ENCODE measurements at regions not wholly inside any gene's neighbourhood (a gene's known extent, or its start where the extent isn't known, plus 50 kb on each side); places are given as distances from the start of the nearest gene placed in this dataset.
"Not testable (repeated sequence)": the region's sequence is repeated elsewhere in the genome, so short reads cannot be mapped to it uniquely, and the experiment has no call there.

GRCh38 chr21:7916329-7917303, 2604.8 kb upstream of the TPTE start:
- DNase-seq (ENCODE audit: low spot score) = no peak

DNA sequence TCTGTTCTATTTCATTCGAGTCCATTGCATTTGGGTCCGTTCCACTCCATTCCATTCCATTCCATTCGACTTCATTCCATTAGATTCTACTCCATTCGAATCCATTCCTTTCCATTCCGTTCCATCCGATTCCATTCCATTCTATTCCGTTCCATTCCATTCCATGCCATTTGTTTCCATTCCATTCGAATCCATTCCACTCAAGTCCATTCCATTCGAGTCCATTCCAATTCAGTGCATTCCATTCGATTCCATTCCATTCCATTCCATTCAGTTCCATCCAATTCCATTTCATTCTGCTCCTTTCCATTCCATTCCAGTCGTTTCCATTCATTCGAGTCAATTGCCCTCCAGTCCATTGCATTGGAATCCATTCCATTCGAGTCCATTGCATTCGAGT, 2603.7 kb upstream of the TPTE start:
- no peak for DNase-seq (ENCODE audit: low spot score)

GRCh38 chr21:7925918-7926582, 2595.3 kb upstream of the TPTE start:
- not testable (repeated sequence) for DNase-seq (ENCODE audit: low spot score)

DNA sequence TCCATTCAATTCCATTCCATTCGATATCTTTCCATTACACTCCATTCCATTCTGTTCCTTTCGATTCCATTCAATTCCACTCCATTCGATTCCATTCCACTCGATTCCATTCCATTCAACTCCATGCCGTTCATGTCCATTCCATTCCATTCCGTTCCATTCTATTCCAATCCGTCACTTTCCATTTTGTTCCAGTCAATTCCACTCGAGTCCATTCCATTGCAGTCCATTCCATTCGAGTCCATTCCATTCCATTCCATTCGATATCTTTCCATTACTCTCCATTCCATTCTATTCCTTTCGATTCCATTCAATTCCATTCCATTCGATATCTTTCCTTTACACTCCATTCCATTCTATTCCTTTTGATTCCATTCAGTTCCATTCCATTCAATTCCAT, 2592.9 kb upstream of the TPTE start:
- not testable (repeated sequence) for DNase-seq (ENCODE audit: low spot score)

GRCh38 chr21:7929586-7929985, 2591.8 kb upstream of the TPTE start:
- DNase-seq (ENCODE audit: low spot score) = not testable (repeated sequence)

- not testable (repeated sequence) for DNase-seq (ENCODE audit: low spot score)
Observed at GRCh38 chr21:7930445-7930844, 2590.9 kb upstream of the TPTE start.

DNA sequence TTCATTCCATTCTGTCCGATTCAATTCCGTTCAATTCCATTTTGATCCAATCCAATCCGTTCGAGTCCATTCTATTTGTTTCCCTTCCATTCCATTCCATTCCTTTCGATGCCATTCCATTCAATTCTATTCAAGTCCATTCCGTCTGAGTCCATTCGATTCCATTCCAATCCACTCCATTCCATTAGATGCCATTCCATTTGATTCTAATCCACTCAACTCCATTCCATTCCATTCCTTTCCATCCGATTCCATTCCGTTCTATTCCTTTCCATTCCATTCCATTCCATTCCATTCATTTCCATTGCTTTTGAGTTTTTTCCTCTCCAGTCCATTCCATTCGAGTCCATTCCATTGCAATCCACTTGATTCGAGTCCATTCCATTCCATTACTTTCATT, 2589.3 kb upstream of the TPTE start:
- not testable (repeated sequence) for DNase-seq (ENCODE audit: low spot score)

- not testable (repeated sequence) for DNase-seq (ENCODE audit: low spot score)
Observed at GRCh38 chr21:7932834-7933233, 2588.5 kb upstream of the TPTE start.

DNA sequence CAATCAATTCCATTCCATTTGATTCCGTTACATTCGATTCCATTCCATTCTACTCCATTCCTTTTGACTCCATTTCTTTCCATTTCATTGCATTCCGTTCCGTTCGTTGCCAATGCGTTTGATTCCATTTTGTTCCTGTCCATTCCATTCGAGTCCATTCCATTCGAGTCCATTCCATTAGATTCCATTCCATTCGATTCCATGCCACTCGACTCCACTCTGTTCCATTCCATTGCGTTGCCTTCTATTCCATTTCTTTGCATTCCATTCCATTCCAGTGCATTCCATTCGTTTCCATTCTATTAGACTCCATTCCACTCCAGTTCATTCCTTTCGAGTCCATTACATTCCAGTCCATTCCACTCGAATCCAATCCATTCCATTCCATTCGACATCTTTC, 2587.5 kb upstream of the TPTE start:
- no peak for DNase-seq (ENCODE audit: low spot score)

DNA sequence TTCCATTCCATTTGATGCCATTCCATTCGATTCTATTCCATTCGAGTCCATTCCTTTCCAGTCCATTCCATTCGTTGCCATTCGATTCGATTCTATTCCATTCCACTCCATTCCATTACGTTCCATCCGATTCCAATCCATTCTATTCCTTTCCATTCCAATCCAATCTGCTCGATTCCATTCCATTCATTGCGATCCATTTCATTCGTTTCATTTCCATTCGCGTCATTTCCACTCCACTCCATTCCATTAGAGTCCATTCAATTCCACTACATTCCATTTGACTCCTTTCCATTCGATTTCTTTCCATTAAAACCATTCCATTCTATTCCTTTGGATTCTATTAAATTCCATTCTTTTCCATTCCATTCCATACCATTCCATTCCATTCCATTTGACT, 2584.1 kb upstream of the TPTE start:
- DNase-seq (ENCODE audit: low spot score) = not testable (repeated sequence)

GRCh38 chr21:7938223-7938622, 2583.2 kb upstream of the TPTE start:
- not testable (repeated sequence) for DNase-seq (ENCODE audit: low spot score)

- not testable (repeated sequence) for DNase-seq (ENCODE audit: low spot score)
Observed at GRCh38 chr21:7941432-7941831, 2580.0 kb upstream of the TPTE start.

DNA sequence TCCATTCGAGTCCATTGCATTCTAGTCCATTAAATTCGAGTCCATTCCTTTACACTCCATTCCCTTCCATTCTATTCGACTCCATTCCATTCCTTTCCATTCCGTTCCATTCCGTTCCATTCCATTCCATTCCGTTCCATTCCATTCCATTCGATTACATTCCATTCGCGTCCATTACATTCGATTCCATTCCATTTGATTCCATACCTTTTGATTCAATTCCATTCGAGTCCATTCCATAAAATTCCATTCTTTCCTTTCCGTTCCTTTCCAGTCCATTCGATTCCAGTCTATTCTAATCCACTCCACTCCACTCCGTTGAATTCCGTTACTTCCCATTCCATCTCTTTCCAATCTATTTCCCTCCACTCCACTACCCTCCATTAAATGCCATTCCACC, 2579.2 kb upstream of the TPTE start:
- not testable (repeated sequence) for DNase-seq (ENCODE audit: low spot score)

GRCh38 chr21:7943534-7943933, 2577.8 kb upstream of the TPTE start:
- DNase-seq (ENCODE audit: low spot score) = not testable (repeated sequence)

- DNase-seq (ENCODE audit: low spot score) = no peak
Observed at GRCh38 chr21:7947422-7947821, 2574.0 kb upstream of the TPTE start.

DNA sequence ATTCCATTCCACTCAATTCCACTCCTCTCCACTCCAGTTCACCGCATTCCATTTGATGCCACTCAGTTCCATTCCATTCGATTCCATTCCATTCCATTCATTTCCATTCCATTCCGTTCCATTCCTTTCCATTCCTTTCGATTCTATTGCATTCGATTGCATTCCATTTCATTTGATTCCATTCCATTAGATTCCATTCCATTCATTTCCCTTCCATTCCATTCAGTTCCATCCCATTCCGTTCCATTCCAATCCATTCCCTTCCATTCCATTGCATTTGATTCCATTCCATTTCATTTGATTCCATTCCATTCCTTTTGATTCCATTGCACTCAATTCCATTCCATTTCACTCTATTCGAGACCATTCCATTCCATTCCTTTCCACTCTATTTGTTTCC, 2572.7 kb upstream of the TPTE start:
- not testable (repeated sequence) for DNase-seq (ENCODE audit: low spot score)

DNA sequence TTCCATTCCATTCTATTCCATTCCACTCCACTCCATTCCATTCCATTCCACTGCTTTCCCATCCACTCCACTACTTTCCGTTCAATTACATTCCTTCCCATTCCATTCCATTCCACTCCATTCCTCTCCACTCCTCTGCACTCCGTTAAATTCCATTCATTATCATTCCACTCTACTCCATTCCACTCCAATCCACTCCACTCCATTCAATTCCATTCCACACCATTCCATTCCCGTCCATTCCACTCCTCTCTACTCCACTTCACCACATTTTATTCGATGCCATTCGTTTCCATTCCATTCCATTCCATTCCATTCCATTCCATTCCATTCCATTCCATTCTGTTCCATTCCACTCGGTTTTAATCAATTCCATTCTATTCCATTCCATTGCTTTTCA, 2571.5 kb upstream of the TPTE start:
- not testable (repeated sequence) for DNase-seq (ENCODE audit: low spot score)

DNA sequence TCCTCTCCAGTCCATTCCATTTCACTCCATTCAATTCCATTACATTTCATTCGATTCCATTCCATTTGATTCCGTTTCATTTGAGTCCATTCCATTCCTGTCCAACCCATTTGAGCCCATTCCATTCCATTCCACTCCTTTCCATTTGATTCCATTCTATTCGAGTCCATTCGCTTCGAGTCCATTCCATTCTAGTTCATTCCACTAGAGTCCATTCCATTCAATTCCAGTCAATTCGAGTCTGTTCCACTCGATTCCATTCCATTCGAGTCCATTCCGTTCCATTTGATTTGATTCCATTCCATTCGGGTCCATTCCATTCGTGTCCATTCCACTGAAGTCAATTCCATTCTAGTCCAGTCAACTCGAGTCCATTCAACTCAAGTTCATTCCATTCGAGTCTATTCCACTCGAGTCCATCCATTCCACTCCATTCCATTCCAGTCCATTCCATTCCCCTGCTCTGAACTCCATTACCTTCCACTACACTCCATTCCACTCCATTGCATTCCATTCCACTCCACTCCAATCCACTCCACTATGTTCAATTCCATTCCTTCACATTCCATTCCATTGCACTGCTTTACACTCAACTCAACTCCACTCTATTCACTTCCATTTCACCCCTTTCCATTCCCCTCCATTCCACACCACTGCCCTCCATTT, 2569.4 kb upstream of the TPTE start:
- no peak for DNase-seq (ENCODE audit: low spot score)

GRCh38 chr21:7952648-7953047, 2568.7 kb upstream of the TPTE start:
- no peak for DNase-seq (ENCODE audit: low spot score)

- DNase-seq (ENCODE audit: low spot score) = no peak
Observed at GRCh38 chr21:7953058-7953457, 2568.3 kb upstream of the TPTE start.

DNA sequence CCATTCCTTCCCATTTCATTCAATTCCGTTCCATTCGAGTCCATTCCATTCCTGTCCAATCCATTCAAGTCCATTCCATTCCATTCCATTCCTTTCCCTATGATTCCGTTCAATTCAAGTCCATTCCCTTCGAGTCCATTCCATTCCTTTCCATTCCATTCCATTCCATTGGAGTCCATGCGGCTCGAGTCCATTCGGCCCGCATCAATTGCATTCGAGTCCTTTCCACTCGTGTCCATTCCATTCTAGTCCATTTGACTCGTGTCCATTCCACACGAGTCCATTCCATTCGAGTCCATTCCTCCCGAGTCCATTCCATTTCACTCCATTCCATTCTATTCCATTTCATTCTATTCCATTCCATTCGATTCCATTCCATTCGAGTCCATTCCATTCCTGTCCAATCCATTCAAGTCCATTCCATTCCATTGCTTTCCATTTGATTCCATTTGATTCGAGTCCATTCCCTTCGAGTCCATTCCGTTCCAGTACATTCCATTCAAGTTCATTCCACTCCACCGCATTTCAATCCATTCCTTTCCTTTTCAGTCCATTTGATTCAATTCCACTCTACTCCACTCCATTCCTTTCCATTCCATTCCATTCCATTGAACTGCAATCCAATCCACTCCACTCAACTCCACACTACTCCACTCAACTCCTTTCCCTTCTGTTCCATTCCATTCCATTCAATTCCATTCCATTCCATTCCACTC, 2565.9 kb upstream of the TPTE start:
- peak; percentile 90 for DNase-seq (ENCODE audit: low spot score)
